Stimulated activated CD8-positive, alpha-beta memory T cell treated with anti-CD3 and anti-CD28 coated beads, Interleukin-15, amount 100 ng/mL, for 4 hours (primary cell): ENCODE measurements at regions not wholly inside any gene's neighbourhood (a gene's known extent, or its start where the extent isn't known, plus 50 kb on each side); places are given as distances from the start of the nearest gene placed in this dataset.

ENCODE experiments used
- DNase-seq, 2 donors: peaks; one replicate each; pipeline ENCODE4 v3.0.0-alpha.2; 2020; ENCODE audit warnings: low read depth in 2 of 2

DNA sequence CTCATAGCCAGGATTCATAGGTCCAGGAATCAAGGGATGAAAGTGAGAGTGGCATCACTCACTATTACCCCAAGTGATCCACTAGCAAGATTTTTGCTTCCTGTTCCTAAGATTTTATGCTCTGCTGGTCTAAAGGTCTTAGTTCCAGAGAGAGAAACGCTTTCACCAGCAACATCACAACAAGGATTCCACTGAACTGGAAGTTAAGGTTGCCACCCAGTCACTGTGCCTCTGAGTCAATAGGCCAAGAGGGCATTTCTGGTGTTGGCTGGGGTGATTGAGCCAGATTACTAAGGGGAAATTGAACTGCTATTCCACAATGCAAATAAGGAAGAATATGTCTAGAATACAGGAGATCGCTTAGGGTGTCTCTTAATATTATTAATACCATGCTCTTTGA is 142.5 kb upstream of the ARID2 start:
- DNase-seq: no peak

DNA sequence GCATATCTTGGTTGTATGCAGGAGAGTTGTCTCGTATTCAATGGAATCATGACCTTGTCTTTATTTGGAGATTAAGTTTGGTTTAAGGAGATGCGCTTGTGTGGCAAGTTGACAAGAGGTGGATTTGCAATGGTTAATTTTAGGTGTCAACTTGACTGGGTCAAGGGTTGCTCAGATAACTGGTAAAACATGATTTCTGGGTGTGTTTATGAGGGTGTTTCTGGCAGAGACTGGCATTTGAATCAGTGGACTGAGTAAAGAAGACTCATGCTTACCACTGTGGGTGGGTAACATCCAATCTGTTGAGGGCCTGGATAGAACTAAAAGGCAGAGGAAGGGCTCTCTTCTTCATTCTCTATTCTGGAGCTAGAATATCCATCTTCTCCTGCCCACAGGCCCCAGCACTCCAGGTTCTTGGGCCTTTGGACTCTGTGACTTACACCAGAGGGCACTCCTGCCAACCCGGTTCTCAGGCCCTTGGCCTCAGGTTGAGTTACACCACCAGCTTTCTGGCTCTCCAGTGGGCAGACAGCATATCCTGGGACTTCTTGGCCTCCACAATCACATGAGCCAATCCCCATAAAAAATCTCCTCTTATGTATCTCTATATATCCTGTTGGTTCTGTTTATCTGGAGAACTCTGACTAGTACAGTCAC is 141.5 kb upstream of the ARID2 start:
- no peak for DNase-seq

DNA sequence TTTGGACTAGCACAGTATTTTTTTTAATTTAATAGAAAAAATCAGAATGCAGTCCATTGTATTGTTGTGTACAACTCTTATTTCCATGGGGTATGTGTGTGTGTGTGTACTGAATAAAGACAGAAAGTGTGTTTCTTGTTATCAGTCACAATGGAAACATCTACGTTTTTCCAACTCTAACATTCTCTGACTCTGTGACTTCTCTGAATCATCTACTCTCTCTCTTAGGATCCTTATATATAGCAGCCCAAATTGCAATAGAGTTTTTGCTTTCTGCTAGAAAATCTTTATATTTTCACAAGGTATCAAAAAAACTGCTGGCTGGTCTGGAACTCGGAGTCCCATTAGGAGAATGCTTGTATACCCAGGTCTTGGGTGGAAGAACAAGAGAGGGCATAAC is 138.9 kb upstream of the ARID2 start:
- no peak for DNase-seq

DNA sequence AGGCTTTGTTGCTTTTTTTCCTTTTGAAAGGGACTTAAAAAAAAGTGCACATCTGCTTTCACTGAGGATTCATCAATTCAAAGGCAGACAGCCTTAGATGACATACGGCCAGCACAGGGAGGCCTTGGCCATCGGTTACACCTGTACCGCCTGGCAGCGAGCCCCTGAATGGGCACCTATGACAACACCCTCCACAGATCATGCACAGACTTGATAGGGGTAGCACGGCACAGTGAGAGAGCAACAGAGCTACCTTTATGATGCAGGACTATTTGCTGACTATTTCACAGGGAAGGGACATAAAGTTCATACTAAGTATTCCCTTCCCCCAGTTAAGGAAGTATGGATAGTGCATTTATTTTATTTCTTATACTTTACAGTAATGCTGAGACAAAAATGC is 137.9 kb upstream of the ARID2 start:
- DNase-seq: no peak

DNA sequence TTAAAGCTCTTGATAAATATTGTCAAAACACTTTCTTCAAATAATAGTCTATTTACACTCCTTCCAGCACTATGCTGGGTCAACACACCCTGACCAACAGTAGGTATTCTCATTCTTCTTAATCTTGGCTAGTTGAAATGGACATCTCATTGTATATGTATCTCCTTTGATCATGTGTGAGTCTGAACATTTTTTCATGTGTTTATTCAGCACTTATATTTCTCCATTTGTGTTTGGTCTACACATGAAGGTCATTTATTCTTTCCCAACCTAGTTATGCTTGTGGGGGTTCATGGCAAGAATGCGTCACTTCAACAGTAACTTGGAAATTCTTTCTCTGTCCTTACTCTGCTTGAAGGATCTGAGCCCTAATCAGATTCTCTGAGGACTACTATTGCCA is 133.1 kb upstream of the ARID2 start:
- DNase-seq: no peak

DNA sequence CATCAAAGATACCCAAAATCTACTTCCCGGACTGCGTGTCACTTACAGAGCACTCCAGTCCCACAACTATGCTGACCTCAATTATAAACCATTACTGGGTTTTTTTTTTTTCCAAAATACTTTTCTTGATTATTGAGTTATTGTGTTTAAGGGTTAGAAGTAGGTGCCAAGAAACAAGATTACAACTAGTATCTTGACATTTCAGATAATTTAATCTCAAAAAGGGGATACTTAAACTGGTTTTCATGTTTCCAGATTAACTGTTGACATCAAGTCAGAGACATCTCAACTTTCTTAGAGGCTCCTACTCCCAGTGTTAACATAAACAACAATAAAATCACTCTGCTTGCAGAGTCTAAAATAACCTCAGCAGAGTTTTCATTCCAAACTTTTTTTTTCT is 131.2 kb upstream of the ARID2 start:
- DNase-seq: no peak

DNA sequence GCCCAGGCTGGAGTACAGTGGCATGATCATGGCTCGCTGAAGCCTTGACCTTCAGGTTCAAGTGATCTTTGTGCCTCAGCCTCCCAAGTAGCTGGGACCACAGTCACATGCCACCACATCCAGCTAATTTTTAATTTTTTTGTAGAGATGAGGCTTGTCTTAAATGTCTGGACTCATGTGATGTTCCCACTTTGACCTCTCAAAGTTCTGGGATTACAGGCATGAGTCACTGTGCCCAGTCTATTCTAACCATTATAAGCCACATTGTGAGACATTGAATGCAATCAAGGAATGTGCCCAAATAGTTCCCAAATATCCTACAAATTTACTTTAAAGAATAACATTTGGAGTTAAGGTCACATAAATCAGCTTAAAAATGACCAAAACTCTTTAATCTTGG is 130.7 kb upstream of the ARID2 start:
- no peak for DNase-seq

DNA sequence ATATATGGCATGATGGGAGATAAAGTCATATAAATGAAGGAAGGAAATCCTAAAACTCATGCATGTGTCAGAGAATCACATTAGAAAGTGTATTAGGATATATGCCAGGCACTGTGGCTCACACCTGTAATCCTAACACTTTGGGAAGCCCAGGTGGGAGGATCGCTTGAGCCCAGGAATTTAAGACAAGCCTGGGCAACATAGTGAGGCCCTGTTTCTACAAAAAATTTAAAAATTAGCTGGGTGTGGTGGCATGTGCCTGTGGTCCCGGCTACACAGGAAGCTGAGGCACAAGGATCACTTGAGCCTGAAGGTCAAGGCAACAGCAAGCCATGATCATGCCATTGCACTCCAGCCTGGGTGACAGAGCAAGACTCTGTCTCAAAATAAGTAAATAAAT is 130.3 kb upstream of the ARID2 start:
- DNase-seq: no peak

DNA sequence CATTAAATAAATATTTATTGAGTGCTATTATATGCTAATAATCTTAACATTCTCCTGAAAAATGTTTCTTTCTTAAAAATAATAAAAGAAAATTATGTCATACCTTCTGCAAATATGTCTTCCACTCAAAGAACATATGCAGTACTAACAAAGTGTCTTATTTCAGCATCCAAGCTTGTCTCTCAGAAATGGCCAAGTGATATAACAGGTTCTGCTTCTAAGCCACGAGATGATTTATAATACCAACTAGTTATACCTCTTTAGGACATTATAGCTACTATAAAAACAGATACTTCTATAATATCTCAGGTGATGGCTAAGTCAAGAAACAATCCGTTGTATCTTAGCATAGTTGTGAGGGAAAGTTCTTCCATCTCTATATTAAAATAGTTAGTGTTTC is 128.1 kb upstream of the ARID2 start:
- DNase-seq: no peak

DNA sequence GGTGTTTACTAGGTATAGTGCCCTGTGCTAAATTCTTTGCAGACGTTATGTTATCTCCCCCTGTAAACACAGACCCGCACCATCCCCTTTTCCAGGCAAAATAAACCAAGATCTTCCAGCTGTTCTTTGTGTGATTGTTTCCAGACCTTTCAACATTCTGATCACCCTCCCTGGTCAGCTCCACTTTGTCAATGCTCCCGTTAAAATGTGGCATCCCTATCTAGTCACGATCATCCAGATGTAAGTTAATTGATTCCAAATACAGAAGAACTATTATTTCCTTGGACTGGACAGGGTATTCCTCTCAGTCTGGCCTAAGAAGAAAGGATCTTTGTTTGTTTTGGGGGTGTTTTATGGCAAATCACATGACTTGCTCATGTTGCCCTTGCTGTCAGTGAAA is 127.6 kb upstream of the ARID2 start:
- no peak for DNase-seq

DNA sequence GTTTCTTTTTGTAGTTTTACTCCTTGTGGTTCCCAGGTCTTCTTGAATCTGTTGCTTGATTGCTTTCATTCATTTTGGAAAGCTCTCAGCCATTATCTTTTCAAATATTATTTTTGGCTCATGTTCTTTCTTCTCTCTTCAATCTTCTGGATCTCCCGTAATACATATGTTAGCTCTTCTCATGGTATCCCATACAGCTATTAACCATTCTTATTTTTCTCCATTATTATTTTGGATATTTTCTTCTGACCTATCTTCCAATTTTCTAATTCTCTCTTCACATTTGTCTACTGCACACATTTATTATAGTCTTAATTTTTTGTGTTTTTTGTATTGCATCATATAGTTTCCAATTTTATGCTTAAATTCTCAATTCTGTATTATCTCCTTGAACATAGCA is 123.9 kb upstream of the ARID2 start:
- no peak for DNase-seq

DNA sequence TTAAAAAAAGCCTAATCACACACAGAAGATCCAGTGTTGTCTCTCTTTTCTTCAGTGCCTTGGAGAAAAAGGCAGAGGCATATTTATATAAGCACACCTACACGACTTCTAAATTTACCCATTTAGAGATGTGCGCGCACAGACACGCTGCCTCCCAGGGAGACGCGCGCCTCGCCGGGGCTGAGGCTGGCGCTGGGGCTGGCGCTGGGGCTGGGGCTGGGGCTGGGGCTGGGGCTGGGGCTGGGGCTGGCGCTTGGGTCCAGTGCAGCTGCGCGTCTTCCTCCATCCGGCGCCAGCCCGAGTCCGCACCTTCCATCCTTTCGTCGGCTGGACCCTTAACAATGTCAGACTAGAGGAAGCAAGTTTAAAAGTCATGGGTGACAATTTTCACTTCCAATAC is 118.4 kb upstream of the ARID2 start:
- no peak for DNase-seq

DNA sequence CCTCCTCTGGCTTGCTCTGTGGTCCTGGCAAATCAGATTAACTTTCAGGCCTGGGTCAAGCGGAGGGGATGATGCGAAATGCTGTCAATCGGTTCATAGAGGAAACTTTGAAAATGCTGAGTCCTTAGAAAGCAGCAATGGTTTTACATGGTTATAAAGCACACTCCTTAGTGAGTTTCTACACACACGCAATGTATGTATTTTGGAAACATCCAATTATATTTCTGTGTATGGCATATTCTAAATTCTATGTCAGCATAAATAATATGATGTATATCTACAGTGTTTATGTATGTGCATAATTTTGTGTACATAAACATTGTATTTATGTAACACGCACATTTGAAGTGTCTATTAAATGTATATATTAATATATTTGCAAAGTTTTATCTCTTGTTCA is 118.0 kb upstream of the ARID2 start:
- no peak for DNase-seq

DNA sequence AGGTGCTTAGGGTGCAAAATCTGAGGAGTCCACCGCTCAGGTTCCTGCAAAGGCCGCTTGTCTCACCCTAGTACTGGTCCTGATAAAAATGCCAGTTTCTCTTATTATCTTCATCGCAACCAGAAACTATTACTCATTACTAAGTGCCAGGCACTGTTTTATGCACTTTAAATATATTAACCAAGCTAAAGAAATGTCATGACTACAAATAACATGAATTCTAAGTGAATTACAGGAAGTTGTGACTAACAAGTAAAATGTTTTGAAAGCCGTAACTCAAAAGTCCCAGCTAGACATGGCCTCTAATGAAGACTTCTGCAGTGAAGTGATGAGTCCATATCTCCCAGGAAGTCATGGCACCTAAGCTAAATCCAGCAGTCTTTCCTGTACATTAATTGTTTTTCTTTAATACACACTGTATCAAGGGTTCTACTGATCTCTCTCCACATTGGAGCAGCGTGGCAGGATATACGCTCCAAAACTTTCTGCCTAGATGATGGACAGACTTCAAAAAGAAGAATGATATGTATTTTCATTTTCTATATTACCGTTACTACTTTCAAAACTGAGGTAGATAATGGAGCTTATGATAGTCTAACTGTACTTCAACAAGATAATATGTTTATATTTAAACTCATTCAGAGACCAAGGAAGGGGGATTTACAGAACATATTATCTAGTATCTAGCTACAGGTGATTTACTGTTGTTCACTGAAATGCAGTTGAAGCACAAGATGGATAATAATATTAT is 117.3 kb upstream of the ARID2 start:
- no peak for DNase-seq

DNA sequence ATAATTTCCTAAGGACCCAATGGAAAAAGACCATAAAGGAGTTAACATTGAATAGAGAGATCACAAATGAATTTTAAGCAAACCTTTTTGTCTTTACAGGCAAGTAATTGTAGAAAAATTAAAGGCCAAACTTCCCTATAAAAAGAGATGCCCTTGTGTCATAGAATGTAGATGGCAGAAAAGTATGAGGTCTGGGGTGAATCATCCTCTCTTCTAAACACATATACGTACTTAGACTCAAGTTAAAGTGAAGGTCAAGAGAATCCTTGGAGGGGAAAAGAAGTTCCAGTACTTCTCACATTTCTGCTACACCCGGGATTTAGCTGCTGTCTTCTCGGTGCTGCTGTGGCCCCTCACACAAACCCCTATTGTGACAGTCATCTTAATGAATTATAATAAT is 116.2 kb upstream of the ARID2 start:
- no peak for DNase-seq

DNA sequence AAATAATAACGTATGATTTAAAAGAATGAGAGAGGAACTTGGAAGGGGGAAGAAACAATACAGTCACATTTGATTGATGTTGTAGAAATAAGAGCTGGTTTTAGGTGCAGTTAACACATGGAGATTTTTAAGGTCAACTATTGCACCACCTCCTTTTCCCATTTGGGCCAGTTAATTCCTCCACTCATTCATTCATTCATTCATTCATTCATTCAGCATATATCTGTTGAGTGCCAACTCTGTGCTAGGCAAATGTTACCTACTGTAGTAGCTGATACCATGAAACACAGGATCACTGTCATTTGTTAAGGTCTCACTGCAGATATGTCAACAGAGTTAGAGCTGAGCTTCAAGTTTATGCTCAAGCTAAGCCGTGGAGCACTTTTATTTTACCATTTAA is 115.7 kb upstream of the ARID2 start:
- no peak for DNase-seq

DNA sequence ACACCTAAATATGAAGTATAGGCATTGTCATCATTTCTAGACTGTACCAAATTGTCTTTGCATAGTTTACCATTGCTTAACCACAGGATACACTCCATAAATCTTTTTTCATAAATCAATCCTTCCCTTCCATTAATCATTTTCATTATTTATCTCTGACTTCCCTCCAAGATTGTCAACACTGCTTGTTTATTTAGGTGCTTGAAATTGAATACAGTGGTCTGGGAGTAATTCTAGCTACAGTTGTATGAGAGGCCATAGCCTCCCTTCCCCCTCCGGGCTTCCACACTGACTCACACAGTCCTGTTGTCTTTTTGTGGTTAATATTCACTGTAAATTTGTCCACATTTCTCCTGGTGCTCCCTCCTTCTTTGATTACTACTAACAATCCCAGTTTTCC is 114.2 kb upstream of the ARID2 start:
- no peak for DNase-seq

DNA sequence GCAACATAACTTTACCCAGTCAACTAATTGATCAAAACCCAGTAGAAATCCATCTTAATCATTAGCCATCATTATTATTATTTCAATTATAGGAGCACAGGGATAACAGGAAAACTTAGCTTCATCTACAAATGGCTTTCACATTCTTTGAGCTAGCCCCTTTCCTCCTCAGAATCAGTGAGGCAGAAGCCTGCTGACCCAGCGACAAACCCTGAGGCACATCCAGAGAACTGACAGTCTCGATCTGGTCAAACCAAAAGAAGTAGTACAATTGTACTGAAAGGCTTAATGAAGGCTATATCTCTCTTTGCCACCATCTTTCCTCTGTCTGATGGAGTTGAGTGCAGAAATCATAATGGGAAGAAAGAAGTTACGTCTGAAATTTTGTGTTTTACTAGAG is 109.8 kb upstream of the ARID2 start:
- DNase-seq: no peak

DNA sequence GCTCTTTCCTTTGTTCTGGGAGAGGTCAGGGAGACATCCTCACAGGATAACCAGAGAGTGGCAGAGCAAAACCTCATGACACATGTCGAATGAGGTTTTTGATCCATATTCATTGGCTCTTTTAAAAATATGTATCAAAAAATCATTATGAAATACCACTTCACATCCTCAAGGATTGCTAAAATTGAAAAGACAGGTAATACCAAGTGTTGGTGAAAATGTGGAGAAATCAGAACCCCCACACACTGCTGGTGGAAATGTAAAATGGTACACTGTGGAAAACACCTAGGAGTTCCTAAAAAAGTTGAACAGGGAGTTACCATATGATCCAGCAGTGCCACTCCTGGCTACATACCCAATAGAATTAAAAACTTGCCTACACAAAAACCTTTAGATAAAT is 107.8 kb upstream of the ARID2 start:
- no peak for DNase-seq

DNA sequence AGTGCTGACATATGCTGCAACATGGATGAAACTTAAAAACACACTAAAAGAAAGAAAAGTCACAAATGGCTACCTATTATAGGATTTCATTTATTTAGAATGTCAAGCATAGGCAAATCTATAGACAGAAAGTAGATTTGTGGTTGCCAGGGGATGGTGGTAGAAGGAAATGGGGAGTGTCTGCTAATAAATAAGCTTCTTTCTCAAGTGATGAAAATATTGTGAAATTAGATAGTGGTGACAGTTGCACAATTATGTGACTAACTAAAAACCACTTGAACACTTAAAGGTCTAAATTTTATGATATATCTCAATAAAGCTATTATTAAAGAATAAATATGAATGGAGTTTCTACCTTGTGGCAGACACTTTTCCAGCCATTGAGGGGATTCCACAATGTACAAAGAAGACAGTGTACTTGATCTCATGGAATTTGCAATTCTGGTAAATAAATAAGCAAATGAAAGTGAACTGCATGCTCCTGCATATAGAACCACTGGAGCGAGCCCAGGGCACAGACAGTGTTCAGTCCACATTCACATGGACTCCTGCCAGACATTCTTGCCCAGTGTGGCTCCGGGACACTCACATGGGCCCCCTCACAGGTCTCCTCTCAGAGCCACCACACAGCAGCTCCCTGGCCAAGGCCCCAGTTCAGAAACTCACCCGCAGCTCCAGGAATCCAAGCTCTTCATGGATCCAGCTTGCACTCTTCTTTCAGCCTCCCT is 107.1 kb upstream of the ARID2 start:
- no peak for DNase-seq

DNA sequence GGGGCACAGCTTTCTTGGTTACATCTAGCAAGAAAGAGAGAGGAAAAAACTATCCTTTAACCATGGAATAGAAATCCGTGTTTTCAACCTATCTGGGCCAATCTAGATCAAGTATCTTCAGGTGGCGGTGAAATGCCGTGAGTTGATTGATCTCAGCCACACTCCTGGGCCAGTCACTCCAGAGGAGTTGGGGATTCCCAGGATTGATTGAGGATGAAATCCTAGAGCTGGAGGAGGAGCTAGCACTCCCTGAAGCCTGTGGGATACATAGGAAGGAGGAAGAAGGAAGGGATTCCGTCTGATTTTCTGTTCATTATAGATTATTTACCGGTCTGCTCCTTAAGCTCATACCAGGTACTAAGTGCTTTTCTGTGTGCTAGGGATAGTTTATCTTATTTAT is 106.3 kb upstream of the ARID2 start:
- no peak for DNase-seq

DNA sequence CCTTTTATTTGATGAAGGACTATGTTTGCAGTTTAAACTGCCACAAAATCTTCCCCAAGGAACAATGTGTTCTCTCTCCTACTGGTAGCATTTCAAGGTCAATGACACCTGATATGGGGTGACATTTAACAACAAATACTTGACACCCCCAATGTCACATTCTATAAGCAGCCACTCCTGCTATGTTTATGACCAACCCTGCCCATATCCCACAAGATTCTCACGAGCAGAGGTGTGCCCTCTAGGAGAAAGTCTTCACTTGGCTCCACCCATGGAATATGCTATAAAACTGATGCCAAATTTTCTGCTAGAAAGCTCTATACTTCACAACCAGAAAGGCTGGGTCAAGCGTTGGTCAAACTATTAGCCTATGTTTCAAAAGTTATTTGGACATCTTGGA is 105.6 kb upstream of the ARID2 start:
- DNase-seq: no peak

DNA sequence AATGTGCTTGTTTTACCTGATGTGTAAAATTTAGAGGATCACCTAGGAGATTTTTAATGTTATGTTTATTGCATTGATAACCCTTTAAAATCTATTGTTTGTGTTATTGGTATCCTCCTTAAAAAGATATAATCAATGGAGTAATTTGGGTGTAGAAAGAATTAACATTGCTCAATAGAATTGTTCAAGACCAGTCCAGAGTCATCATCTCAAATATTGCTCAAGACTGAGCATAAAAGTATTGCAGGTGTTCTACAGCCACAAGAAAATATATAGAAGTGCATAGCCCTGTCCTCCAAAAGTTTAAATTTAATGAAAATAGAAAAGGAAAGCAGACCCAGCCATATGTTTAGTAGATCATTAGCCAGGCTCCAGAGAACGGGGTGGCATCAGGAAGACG is 102.5 kb upstream of the ARID2 start:
- no peak for DNase-seq
